Calu3 (cell line): ENCODE measurements at regions not wholly inside any gene's neighbourhood (a gene's known extent, or its start where the extent isn't known, plus 50 kb on each side); places are given as distances from the start of the nearest gene placed in this dataset.

Experiments used
- BruUV-seq: library from RNA; stranded (reverse); fragments of 400-500 nt; replicated peaks from 2 replicates; lab custom pipeline; 2021; lab: Mats Ljungman, UMichigan
- CTCF ChIA-PET: fragments of 300-600 bp; sonication (Branson Sonifier 250); formaldehyde crosslinking; loops from one replicate; lab custom pipeline; 2022; ENCODE audit warnings: antibody characterized with exemption; lab: Charles Lee
- DNase-seq: peaks from one replicate; pipeline ENCODE4 v3.0.0; 2022
- H3K27ac Mint-ChIP-seq: one replicate; pipeline ENCODE4 v1.8.0; 2022; ENCODE audit warnings: mixed read lengths; ENCODE audit not compliant: unreplicated experiment
- H3K27me3 Mint-ChIP-seq: one replicate; pipeline ENCODE4 v1.8.0; 2022; ENCODE audit warnings: mixed read lengths; ENCODE audit not compliant: unreplicated experiment
- H3K36me3 Mint-ChIP-seq: one replicate; pipeline ENCODE4 v1.8.0; 2022; ENCODE audit warnings: mild to moderate bottlenecking, moderate library complexity, mixed read lengths; ENCODE audit not compliant: insufficient read depth, unreplicated experiment
- H3K4me1 Mint-ChIP-seq: one replicate; pipeline ENCODE4 v1.8.0; 2022; ENCODE audit warnings: mild to moderate bottlenecking, low read depth, mixed read lengths; ENCODE audit not compliant: unreplicated experiment
- H3K4me3 Mint-ChIP-seq: one replicate; pipeline ENCODE4 v1.8.0; 2022; ENCODE audit warnings: mild to moderate bottlenecking, low read depth, moderate library complexity, mixed read lengths; ENCODE audit not compliant: unreplicated experiment
- H3K9me3 Mint-ChIP-seq: one replicate; pipeline ENCODE4 v1.8.0; 2022; ENCODE audit warnings: low read depth, mixed read lengths; ENCODE audit not compliant: unreplicated experiment
- intact Hi-C: fragments of 100-400 bp; cut with micrococcal nuclease; formaldehyde crosslinking; loops from one replicate; pipeline ENCODE4 v1.10.0; 2022; ENCODE audit not compliant: unreplicated experiment
- TF ChIP-seq, protein P1 (sequence below): fragments of 200-600 bp; IDR thresholded peaks from one replicate; pipeline ENCODE4 v1.8.0; 2022; ENCODE audit warnings: antibody characterized with exemption; ENCODE audit not compliant: unreplicated experiment

DNA sequence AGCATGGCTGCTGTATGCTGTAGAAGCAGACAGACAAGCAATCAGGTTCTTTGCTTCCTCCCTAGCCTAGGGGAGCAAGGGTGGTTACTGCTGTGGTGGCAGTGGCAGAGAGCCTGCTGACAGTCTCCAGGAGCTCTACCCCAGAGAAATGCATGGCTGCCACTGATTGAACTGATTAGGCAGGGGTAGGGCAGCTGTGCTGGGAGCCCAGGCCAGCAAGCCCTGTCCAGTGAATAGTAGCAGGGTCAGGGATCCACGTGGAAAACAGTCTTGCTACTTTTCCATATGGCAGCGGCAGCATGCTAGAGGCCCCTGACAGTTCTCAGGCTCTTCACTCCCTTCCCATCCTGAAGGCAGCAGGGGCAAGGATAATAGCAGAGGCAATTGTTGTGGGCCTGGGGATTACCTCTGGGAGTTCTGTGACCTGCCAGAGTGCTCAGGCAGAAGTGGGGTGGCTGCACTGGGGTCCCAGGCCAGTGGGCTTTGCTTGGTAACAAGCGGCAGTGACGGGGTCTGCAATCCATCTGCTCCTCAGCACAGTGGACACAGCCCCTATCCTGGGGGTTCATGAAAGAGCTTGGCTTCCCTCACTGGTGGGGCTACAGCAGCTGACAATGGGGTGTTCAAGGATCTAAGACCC is 558.8 kb upstream of the GHITM start:
- Mint-ChIP-seq H3K36me3 (no peaks in the 10 kb centered on the region), H3K9me3 (peaks cover 5% of the 10 kb centered on the region), H3K27ac (no peak overlapping the region), H3K4me3 (no peak overlapping the region), H3K4me1 (no peaks in the 10 kb centered on the region), H3K27me3 (no peaks in the 10 kb centered on the region)
- TF ChIP-seq, protein P1, sequence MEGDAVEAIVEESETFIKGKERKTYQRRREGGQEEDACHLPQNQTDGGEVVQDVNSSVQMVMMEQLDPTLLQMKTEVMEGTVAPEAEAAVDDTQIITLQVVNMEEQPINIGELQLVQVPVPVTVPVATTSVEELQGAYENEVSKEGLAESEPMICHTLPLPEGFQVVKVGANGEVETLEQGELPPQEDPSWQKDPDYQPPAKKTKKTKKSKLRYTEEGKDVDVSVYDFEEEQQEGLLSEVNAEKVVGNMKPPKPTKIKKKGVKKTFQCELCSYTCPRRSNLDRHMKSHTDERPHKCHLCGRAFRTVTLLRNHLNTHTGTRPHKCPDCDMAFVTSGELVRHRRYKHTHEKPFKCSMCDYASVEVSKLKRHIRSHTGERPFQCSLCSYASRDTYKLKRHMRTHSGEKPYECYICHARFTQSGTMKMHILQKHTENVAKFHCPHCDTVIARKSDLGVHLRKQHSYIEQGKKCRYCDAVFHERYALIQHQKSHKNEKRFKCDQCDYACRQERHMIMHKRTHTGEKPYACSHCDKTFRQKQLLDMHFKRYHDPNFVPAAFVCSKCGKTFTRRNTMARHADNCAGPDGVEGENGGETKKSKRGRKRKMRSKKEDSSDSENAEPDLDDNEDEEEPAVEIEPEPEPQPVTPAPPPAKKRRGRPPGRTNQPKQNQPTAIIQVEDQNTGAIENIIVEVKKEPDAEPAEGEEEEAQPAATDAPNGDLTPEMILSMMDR = no peak
- BruUV-seq = no TSS peak
- CTCF ChIA-PET = no interaction called here
- no peak for DNase-seq
- intact Hi-C loops = no loop called here

DNA sequence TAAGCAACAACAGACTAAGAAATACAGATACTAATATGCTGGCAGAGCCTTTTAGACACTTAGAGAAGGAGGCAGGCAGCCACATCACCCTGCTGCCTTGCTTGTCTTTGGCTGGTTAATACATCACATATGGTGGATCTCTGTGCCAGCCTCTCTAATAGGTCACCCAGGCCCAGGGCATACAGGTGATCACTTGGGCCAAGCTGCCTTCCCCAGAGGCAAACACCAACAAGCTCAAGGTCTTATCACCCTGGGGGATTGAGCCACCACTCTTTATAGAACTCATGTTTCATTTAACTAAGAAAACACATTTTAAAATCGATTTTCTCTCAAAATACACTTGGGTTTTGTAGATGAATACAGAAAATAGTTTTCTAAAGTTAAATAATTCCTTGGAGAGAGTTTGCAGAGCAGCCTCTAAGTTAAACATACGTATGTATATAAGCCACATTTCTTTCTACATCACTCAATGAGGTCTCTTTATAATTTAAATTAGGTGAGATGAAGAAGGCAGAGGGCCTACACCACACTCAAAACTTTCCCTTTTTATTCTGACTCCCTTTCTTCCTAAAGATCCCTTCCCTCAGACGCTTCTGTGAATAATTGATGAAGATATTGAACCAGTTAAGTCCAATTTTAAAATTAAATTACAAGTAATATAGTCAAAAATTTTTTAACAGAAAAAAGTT is 556.8 kb upstream of the GHITM start:
- CTCF ChIA-PET = no interaction called here

DNA sequence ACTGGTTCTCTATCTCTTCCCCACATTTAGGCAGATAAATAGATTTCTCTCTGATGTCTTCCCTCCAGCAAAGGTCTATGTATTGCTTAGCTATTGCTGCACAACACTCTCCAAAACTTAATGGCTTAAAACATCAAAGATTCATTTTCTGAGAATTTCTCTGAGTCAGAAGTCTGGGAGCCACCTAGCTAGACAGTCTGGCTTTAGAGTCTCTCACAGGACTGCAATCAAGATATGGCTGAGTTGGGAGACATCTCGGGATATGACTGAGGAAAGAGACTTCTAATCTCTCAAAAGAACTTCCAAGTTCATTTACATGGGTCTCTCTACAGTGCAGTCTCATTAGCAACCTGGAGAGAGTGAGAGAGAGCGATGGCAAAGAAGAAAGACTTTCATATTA is 553.6 kb upstream of the GHITM start:
- no peak overlapping the region for H3K4me3 Mint-ChIP-seq
- BruUV-seq = no TSS peak
- intact Hi-C loops = no loop called here
- no peaks in the 10 kb centered on the region for H3K9me3 Mint-ChIP-seq
- no peaks in the 10 kb centered on the region for H3K27me3 Mint-ChIP-seq
- TF ChIP-seq, protein P1 = no peak
- DNase-seq = no peak
- CTCF ChIA-PET = no interaction called here
- no peak overlapping the region for H3K27ac Mint-ChIP-seq
- no peaks in the 10 kb centered on the region for H3K4me1 Mint-ChIP-seq
- H3K36me3 Mint-ChIP-seq = no peaks in the 10 kb centered on the region

More for the DNA sequence above, 556.8 kb upstream of the GHITM start:
- TF ChIP-seq, protein P1 = no peak
- no TSS peak for BruUV-seq
- intact Hi-C loops = no loop called here
- no peak for DNase-seq
- H3K36me3 Mint-ChIP-seq = no peaks in the 10 kb centered on the region
- H3K27me3 Mint-ChIP-seq = no peaks in the 10 kb centered on the region
- H3K27ac Mint-ChIP-seq = no peak overlapping the region
- peaks cover 5% of the 10 kb centered on the region for H3K9me3 Mint-ChIP-seq
- no peaks in the 10 kb centered on the region for H3K4me1 Mint-ChIP-seq
- no peak overlapping the region for H3K4me3 Mint-ChIP-seq

DNA sequence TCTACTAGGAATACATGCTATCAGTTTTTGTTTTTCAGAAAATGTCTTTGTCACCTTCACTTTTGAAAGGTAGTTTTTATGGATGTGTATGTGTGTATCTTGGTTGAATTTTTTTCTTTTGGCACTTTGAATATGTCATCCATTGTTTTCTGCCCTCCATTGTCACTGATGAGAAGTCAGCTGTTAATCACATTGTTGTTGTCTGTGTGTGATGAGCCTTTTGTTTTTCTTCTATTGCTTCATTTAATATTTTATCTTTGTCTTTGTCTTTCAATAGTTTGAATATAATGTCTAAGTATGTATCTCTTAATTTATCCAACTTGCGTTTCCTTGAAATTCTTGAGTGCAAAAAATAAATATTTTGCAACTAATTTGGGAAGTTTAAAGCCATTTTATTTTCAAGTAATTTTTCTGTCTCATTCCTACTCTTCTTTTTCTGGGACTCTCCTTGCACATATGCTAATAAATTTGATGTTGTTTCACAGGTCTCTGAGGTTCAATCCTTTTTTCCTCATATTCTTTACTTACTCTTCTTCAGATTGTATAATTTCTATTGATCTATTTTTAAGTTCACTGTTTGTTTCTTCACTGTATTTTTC is 546.9 kb upstream of the GHITM start:
- no TSS peak for BruUV-seq
- H3K36me3 Mint-ChIP-seq = no peaks in the 10 kb centered on the region
- no peaks in the 10 kb centered on the region for H3K4me1 Mint-ChIP-seq
- TF ChIP-seq, protein P1 = no peak
- intact Hi-C loops = no loop called here
- H3K9me3 Mint-ChIP-seq = peaks cover 4% of the 10 kb centered on the region
- H3K27ac Mint-ChIP-seq = no peak overlapping the region
- CTCF ChIA-PET = no interaction called here
- no peaks in the 10 kb centered on the region for H3K27me3 Mint-ChIP-seq
- DNase-seq = no peak
- no peak overlapping the region for H3K4me3 Mint-ChIP-seq
